ENCODE measurements at regions not wholly inside any gene's neighbourhood (a gene's known extent, or its start where the extent isn't known, plus 50 kb on each side); places are given as distances from the start of the nearest gene placed in this dataset.

DNA sequence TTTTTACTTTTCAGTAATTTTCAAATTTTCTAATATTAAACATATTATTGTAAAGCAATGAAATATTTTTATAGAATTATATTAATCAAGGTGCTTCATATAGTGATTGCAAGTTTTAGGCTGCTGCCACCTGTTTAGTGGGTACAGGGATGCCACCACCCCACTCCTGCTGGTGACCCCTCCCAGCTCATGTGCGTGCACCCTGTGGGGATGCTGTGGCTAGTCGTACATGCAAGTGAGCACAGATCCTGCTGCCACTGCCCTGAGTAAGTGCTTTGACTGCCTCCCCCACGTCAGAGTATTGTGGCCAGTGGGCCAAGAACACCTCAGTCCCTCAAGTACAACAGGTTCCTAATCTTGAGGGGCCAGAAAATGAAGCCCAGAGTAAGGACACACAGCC lies 320.1 kb upstream of the DDI1 start:
- TF ChIP-seq, protein P1, sequence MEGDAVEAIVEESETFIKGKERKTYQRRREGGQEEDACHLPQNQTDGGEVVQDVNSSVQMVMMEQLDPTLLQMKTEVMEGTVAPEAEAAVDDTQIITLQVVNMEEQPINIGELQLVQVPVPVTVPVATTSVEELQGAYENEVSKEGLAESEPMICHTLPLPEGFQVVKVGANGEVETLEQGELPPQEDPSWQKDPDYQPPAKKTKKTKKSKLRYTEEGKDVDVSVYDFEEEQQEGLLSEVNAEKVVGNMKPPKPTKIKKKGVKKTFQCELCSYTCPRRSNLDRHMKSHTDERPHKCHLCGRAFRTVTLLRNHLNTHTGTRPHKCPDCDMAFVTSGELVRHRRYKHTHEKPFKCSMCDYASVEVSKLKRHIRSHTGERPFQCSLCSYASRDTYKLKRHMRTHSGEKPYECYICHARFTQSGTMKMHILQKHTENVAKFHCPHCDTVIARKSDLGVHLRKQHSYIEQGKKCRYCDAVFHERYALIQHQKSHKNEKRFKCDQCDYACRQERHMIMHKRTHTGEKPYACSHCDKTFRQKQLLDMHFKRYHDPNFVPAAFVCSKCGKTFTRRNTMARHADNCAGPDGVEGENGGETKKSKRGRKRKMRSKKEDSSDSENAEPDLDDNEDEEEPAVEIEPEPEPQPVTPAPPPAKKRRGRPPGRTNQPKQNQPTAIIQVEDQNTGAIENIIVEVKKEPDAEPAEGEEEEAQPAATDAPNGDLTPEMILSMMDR (IDR thresholded peaks at IDR 0.05), result no peak
- no peak for TF ChIP-seq EZH2 (IDR thresholded peaks at IDR 0.05)
- TF ChIP-seq EZH2phosphoT487 (IDR thresholded peaks at IDR 0.05), result no peak
